ENCODE measurements at regions not wholly inside any gene's neighbourhood (a gene's known extent, or its start where the extent isn't known, plus 50 kb on each side); places are given as distances from the start of the nearest gene placed in this dataset.

DNA sequence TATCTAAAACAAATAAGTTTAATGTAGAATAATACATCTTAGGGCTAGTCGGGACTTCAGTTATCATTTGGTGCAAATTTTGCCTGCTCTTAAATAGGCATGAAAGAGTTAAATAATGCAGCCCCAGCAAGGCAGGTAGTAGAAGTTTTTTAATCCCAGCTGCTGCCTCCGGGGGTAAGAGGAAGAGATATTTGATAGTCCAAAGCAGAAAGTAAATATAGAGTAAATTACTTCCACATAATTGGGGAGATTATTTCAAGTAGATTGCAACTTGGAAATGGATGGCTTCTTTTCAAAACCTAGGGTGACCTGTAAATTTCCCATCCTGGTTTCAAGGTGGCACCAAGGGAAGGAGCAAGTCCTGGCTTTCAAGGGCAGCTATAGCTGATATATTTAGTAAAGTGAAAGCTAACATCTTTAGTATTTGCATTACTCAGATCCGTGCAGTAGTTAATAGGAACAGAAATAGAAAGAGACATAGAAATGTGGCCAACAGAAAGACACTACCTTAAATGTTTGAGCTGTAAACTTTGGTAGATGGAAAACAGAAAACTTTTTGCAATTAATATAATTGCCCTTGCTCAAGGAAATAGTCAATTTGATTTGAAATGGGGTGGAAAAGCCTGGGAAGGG is 109.1 kb downstream of the LMO4 start:
- Histone ChIP-seq H3K4me3 (no peak overlapping the region), H3K36me3 (no peaks in the 10 kb centered on the region), H3K9me3 (no peaks in the 10 kb centered on the region), H3K27me3 (no peaks in the 10 kb centered on the region), H3K4me1 (no peaks in the 10 kb centered on the region), H3K27ac (no peak overlapping the region)
- DNase-seq (no peak), ATAC-seq (ENCODE audit: low FRiP score in 2 of 2) (no peak)
- WGBS, 2 donors: 50 to 59% methylated on average over 3 of the region's 3 CpGs
- TF ChIP-seq POLR2A (IDR thresholded peaks at IDR 0.05) (no peak), EP300 (IDR thresholded peaks at IDR 0.05) (no peak), POLR2AphosphoS5 (IDR thresholded peaks at IDR 0.05) (no peak)
- TF ChIP-seq, protein P1, sequence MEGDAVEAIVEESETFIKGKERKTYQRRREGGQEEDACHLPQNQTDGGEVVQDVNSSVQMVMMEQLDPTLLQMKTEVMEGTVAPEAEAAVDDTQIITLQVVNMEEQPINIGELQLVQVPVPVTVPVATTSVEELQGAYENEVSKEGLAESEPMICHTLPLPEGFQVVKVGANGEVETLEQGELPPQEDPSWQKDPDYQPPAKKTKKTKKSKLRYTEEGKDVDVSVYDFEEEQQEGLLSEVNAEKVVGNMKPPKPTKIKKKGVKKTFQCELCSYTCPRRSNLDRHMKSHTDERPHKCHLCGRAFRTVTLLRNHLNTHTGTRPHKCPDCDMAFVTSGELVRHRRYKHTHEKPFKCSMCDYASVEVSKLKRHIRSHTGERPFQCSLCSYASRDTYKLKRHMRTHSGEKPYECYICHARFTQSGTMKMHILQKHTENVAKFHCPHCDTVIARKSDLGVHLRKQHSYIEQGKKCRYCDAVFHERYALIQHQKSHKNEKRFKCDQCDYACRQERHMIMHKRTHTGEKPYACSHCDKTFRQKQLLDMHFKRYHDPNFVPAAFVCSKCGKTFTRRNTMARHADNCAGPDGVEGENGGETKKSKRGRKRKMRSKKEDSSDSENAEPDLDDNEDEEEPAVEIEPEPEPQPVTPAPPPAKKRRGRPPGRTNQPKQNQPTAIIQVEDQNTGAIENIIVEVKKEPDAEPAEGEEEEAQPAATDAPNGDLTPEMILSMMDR (IDR thresholded peaks at IDR 0.05): no peak

DNA sequence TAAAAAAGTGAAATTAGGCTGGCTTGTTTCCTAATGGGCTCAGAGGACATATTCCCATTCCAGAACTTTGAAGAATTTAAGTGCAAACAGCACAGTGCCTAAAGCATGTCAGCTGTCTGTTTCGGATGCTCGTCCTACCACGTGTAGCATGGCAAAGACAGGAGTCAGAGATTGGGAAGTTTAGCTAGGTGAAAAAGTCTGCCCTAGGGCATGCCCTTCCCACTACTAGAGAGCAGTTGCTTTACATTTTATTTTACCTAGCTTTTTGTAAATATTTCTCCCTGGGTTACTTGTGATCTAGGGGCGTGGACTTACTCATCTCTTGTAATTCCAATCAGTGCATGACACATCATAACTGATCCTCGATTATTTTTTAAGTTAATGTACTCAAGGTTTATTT is 111.1 kb downstream of the LMO4 start:
- TF ChIP-seq POLR2A (IDR thresholded peaks at IDR 0.05) (no peak), EP300 (IDR thresholded peaks at IDR 0.05) (no peak), POLR2AphosphoS5 (IDR thresholded peaks at IDR 0.05) (no peak)
- TF ChIP-seq, protein P1 (IDR thresholded peaks at IDR 0.05): no peak
- ATAC-seq (ENCODE audit: low FRiP score in 2 of 2) (no peak), DNase-seq (no peak)
- Histone ChIP-seq H3K4me3 (no peak overlapping the region), H3K27ac (no peak overlapping the region), H3K4me1 (no peaks in the 10 kb centered on the region), H3K9me3 (no peaks in the 10 kb centered on the region), H3K27me3 (no peaks in the 10 kb centered on the region), H3K36me3 (no peaks in the 10 kb centered on the region)
- WGBS, 2 donors: 84 to 89% methylated on average over 5 of the region's 5 CpGs

DNA sequence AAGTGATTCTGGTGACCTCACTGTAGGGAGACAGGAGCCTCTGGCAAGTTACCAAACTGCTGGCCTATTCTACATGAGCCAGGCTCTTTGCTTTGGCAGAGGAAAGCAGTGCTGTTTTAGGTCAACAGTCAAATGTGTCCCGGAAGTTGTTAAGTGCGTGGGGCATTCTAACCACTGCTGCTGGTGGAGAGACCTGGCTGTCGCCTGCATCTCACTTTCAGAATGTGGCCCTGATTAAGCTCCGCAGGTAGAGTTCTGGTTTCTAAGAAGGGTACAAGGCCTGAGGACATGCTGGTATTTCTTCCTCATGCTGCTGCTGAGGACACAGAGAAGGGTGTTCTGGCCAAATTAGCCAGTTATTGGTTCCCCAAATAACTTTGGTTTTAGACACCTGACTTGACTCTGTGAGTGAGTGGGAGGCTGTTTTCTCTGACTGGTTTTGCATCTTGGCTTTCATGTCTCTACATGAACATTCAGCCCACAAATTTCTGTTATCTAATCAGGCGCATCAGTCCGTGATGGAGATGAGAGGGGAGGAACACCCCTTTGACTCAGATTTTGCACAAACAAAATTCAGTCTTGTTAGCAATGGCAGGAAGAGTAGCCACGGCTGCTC is 120.8 kb downstream of the LMO4 start:
- Histone ChIP-seq H3K4me1 (no peaks in the 10 kb centered on the region), H3K36me3 (no peaks in the 10 kb centered on the region), H3K9me3 (no peaks in the 10 kb centered on the region), H3K27me3 (no peaks in the 10 kb centered on the region), H3K4me3 (no peak overlapping the region), H3K27ac (no peak overlapping the region)
- no peak for TF ChIP-seq POLR2AphosphoS5 (IDR thresholded peaks at IDR 0.05)
- TF ChIP-seq EP300 (IDR thresholded peaks at IDR 0.05): no peak
- TF ChIP-seq, protein P1 (IDR thresholded peaks at IDR 0.05): no peak
- no peak for TF ChIP-seq POLR2A (IDR thresholded peaks at IDR 0.05)
- 55 to 62% methylated on average over 7 of the region's 7 CpGs for WGBS, 2 donors
- DNase-seq (peak in 1 of 2 donors; percentile 79), ATAC-seq (ENCODE audit: low FRiP score in 2 of 2) (peak; percentile 29 to 44)

DNA sequence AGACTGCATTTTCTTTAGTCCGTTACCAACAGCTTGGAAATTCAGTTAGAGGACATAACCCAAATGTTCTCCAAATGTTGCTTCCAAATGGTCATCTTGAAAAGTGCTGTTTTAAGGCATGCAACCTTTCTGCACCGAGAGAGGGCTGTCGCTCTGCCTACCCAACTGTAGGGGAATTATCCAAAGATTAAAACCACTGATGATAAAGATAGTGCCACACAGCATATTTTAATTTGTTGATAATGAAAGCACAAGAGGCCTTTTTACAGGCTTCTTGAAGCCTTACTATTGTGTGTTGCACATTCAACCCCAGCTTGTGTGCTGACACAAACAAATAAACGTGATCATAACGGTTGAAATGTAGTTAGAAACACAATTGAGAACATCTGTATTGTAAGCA is 121.5 kb downstream of the LMO4 start:
- TF ChIP-seq, protein P1 (IDR thresholded peaks at IDR 0.05): no peak
- no peak for TF ChIP-seq POLR2AphosphoS5 (IDR thresholded peaks at IDR 0.05)
- TF ChIP-seq POLR2A (IDR thresholded peaks at IDR 0.05): no peak
- TF ChIP-seq EP300 (IDR thresholded peaks at IDR 0.05): no peak
- no peak overlapping the region for H3K27ac ChIP-seq
- 78 to 89% methylated on average over 5 of the region's 5 CpGs for WGBS, 2 donors
- no peaks in the 10 kb centered on the region for H3K4me1 ChIP-seq
- H3K9me3 ChIP-seq: no peaks in the 10 kb centered on the region
- ATAC-seq (ENCODE audit: low FRiP score in 2 of 2): no peak
- H3K36me3 ChIP-seq: no peaks in the 10 kb centered on the region
- no peaks in the 10 kb centered on the region for H3K27me3 ChIP-seq
- no peak overlapping the region for H3K4me3 ChIP-seq
- no peak for DNase-seq
